CD8-positive, alpha-beta memory T cell (primary cell): ENCODE measurements at regions not wholly inside any gene's neighbourhood (a gene's known extent, or its start where the extent isn't known, plus 50 kb on each side); places are given as distances from the start of the nearest gene placed in this dataset.

Experiments
- CTCF ChIA-PET: fragments of 350-600 bp; sonication (Branson Sonifier 250); formaldehyde crosslinking; loops from one replicate; lab custom pipeline; 2021; ENCODE audit warnings: antibody characterized with exemption; lab: Charles Lee
- POLR2A ChIA-PET: fragments of 350-600 bp; sonication (Branson Sonifier 250); formaldehyde crosslinking; loops from one replicate; lab custom pipeline; 2021; ENCODE audit warnings: antibody characterized with exemption; lab: Charles Lee
- DNase-seq, 5 donors: peaks; one replicate each; pipeline versions ENCODE4 v3.0.0 to v3.0.0-alpha.2; 2020 to 2022; ENCODE audit warnings: mixed read lengths in 1 of 5
- H3K27ac ChIP-seq: one replicate; pipeline ENCODE4 v1.7.0; 2013; ENCODE audit warnings: low read depth, mild to moderate bottlenecking, low read length, moderate library complexity
- H3K27me3 ChIP-seq: 2 replicates; pipeline ENCODE4 v1.7.0; 2013; ENCODE audit warnings: low read length, mild to moderate bottlenecking; ENCODE audit not compliant: insufficient read depth, poor library complexity, severe bottlenecking
- H3K36me3 ChIP-seq: 2 replicates; pipeline ENCODE4 v1.7.0; 2013; ENCODE audit warnings: mild to moderate bottlenecking, low read length, moderate library complexity; ENCODE audit not compliant: insufficient read depth
- H3K4me1 ChIP-seq: 2 replicates; pipeline ENCODE4 v1.7.0; 2013; ENCODE audit warnings: mild to moderate bottlenecking, low read length, moderate library complexity; ENCODE audit not compliant: insufficient read depth
- H3K4me3 ChIP-seq: 2 replicates; pipeline ENCODE4 v1.7.0; 2013; ENCODE audit warnings: mild to moderate bottlenecking, low read length
- H3K9me3 ChIP-seq: 2 replicates; pipeline ENCODE4 v1.7.0; 2013; ENCODE audit warnings: mild to moderate bottlenecking, low read length
- H3K27ac Mint-ChIP-seq, 8 donors: one replicate each; pipeline ENCODE4 v1.8.0; 2020 to 2021; ENCODE audit warnings: mixed read lengths in 8 of 8, mild to moderate bottlenecking in 6 of 8, inconsistent platforms in 3 of 8, moderate library complexity in 3 of 8
- H3K27me3 Mint-ChIP-seq, 2 donors: one replicate each; pipeline ENCODE4 v1.8.0; 2020 to 2021; ENCODE audit warnings: mixed read lengths in 2 of 2, mild to moderate bottlenecking in 1 of 2, moderate library complexity in 1 of 2
- H3K36me3 Mint-ChIP-seq, 3 donors: one replicate each; pipeline ENCODE4 v1.8.0; 2020 to 2021; ENCODE audit warnings: mixed read lengths in 3 of 3, inconsistent platforms in 1 of 3, mild to moderate bottlenecking in 1 of 3
- H3K4me1 Mint-ChIP-seq, 3 donors: one replicate each; pipeline ENCODE4 v1.8.0; 2020 to 2021; ENCODE audit warnings: mixed read lengths in 3 of 3, inconsistent platforms in 1 of 3, mild to moderate bottlenecking in 1 of 3
- H3K4me3 Mint-ChIP-seq, 7 donors: one replicate each; pipeline ENCODE4 v1.8.0; 2020 to 2021; ENCODE audit warnings: mixed read lengths in 7 of 7, mild to moderate bottlenecking in 6 of 7, moderate library complexity in 4 of 7, inconsistent platforms in 2 of 7
- H3K9me3 Mint-ChIP-seq, 5 donors: one replicate each; pipeline ENCODE4 v1.8.0; 2020 to 2022; ENCODE audit warnings: mixed read lengths in 5 of 5, mild to moderate bottlenecking in 3 of 5, moderate library complexity in 2 of 5, inconsistent platforms in 1 of 5

GRCh38 chr7:137094-137891 lies 55.1 kb upstream of the FAM20C start:
- H3K27me3 ChIP-seq = peaks cover 2% of the 10 kb centered on the region
- Mint-ChIP-seq H3K36me3 (no peaks in the 10 kb centered on the region), H3K4me3 (no peak overlapping the region), H3K27me3 (peaks cover 30 to 31% of the 10 kb centered on the region in 2 donors), H3K4me1 (no peaks in the 10 kb centered on the region), H3K9me3 (no peaks in the 10 kb centered on the region), H3K27ac (no peak overlapping the region)
- CTCF ChIA-PET = interaction anchor here (0.5 kb wide), 1 partner anchor 1179 kb away, joined by 4 read pairs; no protein-coding TSS in a partner anchor
- DNase-seq = no peak
- no peaks in the 10 kb centered on the region for H3K36me3 ChIP-seq
- no peaks in the 10 kb centered on the region for H3K9me3 ChIP-seq
- H3K4me3 ChIP-seq = no peak overlapping the region
- H3K4me1 ChIP-seq = no peaks in the 10 kb centered on the region
- POLR2A ChIA-PET = no interaction called here
- no peak overlapping the region for H3K27ac ChIP-seq

- Mint-ChIP-seq H3K4me3 (no peak overlapping the region), H3K4me1 (no peaks in the 10 kb centered on the region), H3K27ac (no peak overlapping the region), H3K36me3 (no peaks in the 10 kb centered on the region), H3K27me3 (peaks cover 26% of the 10 kb centered on the region in 2 donors), H3K9me3 (no peaks in the 10 kb centered on the region)
- Histone ChIP-seq H3K27me3 (no peaks in the 10 kb centered on the region), H3K9me3 (no peaks in the 10 kb centered on the region), H3K36me3 (no peaks in the 10 kb centered on the region), H3K4me3 (no peak overlapping the region), H3K4me1 (no peaks in the 10 kb centered on the region), H3K27ac (no peak overlapping the region)
- DNase-seq = no peak
- ChIA-PET POLR2A (no interaction called here), CTCF (no interaction called here)
These were observed 53.2 kb upstream of the FAM20C start for GRCh38 chr7:139131-139530.

GRCh38 chr7:139561-140243 lies 52.7 kb upstream of the FAM20C start:
- no peak for DNase-seq
- Mint-ChIP-seq H3K27me3 (peaks cover 25 to 26% of the 10 kb centered on the region in 2 donors), H3K4me1 (no peaks in the 10 kb centered on the region), H3K4me3 (no peak overlapping the region), H3K36me3 (peaks cover 0 to 2% (median 0%) of the 10 kb centered on the region in 3 donors), H3K27ac (no peak overlapping the region), H3K9me3 (no peaks in the 10 kb centered on the region)
- H3K9me3 ChIP-seq = no peaks in the 10 kb centered on the region
- POLR2A ChIA-PET = no interaction called here
- no peak overlapping the region for H3K27ac ChIP-seq
- H3K36me3 ChIP-seq = no peaks in the 10 kb centered on the region
- CTCF ChIA-PET = no interaction called here
- H3K4me1 ChIP-seq = no peaks in the 10 kb centered on the region
- no peak overlapping the region for H3K4me3 ChIP-seq
- no peaks in the 10 kb centered on the region for H3K27me3 ChIP-seq

- no peak overlapping the region for H3K27ac ChIP-seq
- H3K9me3 ChIP-seq = no peaks in the 10 kb centered on the region
- Mint-ChIP-seq H3K4me1 (no peaks in the 10 kb centered on the region), H3K27ac (no peak overlapping the region), H3K9me3 (no peaks in the 10 kb centered on the region), H3K27me3 (peaks cover 17 to 23% of the 10 kb centered on the region in 2 donors), H3K4me3 (no peak overlapping the region), H3K36me3 (peaks cover 0 to 8% (median 2%) of the 10 kb centered on the region in 3 donors)
- CTCF ChIA-PET = no interaction called here
- no peak for DNase-seq
- H3K36me3 ChIP-seq = no peaks in the 10 kb centered on the region
- no peaks in the 10 kb centered on the region for H3K4me1 ChIP-seq
- no peaks in the 10 kb centered on the region for H3K27me3 ChIP-seq
- no peak overlapping the region for H3K4me3 ChIP-seq
- POLR2A ChIA-PET = no interaction called here
These were observed 51.4 kb upstream of the FAM20C start for GRCh38 chr7:140996-141395.

GRCh38 chr7:142248-142941 lies 50.0 kb upstream of the FAM20C start:
- Mint-ChIP-seq H3K27me3 (peaks cover 13 to 14% of the 10 kb centered on the region in 2 donors), H3K4me1 (no peaks in the 10 kb centered on the region), H3K4me3 (no peak overlapping the region), H3K36me3 (peaks cover 2 to 8% (median 4%) of the 10 kb centered on the region in 3 donors), H3K9me3 (no peaks in the 10 kb centered on the region), H3K27ac (no peak overlapping the region)
- H3K4me1 ChIP-seq = no peaks in the 10 kb centered on the region
- H3K9me3 ChIP-seq = no peaks in the 10 kb centered on the region
- H3K27ac ChIP-seq = no peak overlapping the region
- POLR2A ChIA-PET = no interaction called here
- no peak overlapping the region for H3K4me3 ChIP-seq
- DNase-seq = no peak
- H3K27me3 ChIP-seq = no peaks in the 10 kb centered on the region
- no peaks in the 10 kb centered on the region for H3K36me3 ChIP-seq
- CTCF ChIA-PET = no interaction called here
